ENCODE measurements at regions not wholly inside any gene's neighbourhood (a gene's known extent, or its start where the extent isn't known, plus 50 kb on each side); places are given as distances from the start of the nearest gene placed in this dataset.

DNA sequence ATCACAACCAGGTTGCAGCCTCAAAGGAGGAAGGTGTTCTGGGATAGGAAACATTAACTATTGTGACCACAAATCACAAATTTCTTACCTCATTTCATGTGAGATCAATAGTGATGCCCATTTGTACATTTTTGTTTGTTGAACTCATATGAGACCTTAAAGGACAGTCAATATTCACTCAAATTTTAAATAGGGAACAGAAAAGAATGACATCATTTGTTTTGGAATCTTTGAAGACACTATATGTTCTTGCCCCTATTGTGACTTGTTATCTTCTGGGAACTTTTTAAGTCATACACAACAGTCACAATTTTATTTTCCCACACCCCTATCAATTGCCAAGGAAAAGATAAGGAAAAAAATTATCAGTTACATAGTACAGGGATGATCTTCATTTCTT, 346.5 kb downstream of the ARAP2 start:
- no peak for DNase-seq

DNA sequence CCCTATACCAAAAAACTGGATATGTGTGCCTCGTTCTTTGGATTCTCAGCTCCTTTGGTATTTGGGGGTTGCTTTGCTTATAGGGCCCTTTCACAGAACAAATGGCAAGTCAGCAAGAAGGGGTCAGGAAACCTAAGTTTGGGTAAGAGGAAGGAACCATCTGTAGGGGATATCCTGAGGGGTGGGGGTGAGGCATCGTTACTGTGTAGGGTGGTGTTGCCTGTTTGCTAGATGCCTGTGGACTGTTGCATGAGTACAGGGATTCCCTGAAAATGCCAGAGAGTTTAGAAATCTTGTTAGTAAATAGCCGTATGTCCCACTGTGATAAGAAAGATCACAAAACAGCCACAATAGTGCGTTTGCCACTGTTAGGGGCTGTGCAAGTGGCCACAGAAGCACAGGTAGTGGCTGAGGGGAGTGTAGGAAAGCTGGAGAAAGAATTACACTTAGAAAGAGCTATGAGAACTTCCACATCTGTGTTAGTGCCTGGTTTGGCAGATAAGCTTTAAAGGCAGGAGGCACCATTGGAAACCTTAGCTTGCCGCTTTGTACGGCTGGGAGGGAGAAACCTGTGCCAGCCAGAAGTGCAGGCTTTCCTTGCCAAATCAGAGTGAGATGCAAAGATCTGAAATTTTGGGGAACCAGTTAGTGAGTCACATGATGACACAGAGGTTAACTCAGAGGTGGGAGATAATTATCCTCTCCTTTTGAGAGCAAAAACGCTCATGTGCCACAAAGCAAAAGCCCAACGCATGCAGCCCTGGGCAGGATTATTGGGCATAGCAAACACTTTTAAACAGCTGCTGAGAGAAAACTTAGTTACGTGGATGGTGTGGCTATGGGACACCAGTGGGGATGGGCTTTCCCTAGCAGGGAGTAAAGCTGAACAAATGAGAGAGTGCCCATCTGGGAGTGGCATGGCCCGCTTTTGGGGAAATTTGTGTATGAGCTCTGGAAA, 343.7 kb downstream of the ARAP2 start:
- no peak for DNase-seq

- no peak for DNase-seq
Observed at GRCh38 chr4:35912174-35912573, 332.1 kb downstream of the ARAP2 start.

- no peak for DNase-seq
Observed at GRCh38 chr4:35918491-35918977, 325.8 kb downstream of the ARAP2 start.

DNA sequence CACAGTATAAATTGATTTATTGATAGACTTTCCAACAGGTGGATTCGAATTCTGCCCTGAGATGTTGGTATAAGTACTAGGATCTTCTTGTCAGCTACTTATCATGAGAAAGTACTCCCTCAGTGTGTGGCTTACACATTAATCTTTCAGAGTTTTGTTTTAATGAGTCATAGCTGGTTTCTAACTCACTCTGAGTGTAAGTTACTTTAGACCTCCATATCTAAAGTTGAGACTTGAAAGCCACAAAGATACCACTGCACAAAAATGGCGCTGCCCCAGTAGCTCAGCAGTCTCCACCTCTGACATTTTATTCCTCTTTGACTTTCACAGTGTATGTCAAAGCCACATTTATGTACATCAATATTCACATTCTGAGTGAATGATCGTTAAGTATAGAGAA, 318.5 kb downstream of the ARAP2 start:
- DNase-seq = no peak

GRCh38 chr4:35926788-35927187, 317.5 kb downstream of the ARAP2 start:
- no peak for DNase-seq

GRCh38 chr4:35933901-35934300, 310.4 kb downstream of the ARAP2 start:
- DNase-seq = no peak

GRCh38 chr4:35934320-35934981, 309.9 kb downstream of the ARAP2 start:
- no peak for DNase-seq

DNA sequence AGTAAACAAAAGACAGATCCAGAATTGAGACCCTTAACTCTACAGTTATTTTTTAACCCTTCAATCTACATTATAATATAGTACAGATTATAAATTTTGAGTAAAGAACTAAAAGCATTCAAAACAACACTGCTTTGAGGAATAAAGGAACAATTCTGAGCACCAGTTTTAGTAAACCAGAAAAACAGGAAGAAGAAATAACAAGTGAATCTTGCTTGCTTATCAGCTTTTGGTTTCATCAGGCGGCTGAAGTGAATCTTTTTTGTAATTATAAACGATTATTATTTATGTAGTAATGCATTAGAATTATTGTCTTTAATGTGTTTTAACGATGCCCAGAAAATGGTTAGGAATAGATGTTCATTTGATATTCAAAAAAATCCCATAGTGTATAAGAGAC, 305.4 kb downstream of the ARAP2 start:
- DNase-seq = no peak

GRCh38 chr4:35939751-35940150, 304.6 kb downstream of the ARAP2 start:
- DNase-seq = no peak

GRCh38 chr4:35942092-35942491, 302.2 kb downstream of the ARAP2 start:
- no peak for DNase-seq

DNA sequence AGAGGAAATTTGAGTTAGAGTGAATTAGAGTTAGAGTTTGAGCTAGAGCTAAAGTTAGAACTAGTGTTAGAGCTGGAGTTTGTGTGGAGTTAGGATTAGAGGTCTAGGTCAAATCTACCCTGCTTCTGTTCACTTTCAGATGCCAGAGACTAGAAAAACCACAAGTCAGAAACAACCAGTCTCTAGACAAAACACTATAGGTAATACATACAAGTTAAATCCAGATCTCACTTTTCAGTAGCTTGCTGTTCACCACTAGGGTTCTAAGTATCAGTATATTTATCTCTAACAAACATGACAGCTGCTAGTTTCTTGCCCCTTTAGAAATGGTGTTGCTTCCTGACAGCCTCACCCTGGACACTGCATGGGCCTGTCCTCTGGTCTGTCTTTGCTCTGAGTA, 300.7 kb downstream of the ARAP2 start:
- DNase-seq = no peak

- no peak for DNase-seq
Observed at GRCh38 chr4:35948171-35948570, 296.1 kb downstream of the ARAP2 start.

GRCh38 chr4:35950442-35950841, 293.9 kb downstream of the ARAP2 start:
- DNase-seq = no peak

GRCh38 chr4:35952751-35953150, 291.6 kb downstream of the ARAP2 start:
- no peak for DNase-seq

DNA sequence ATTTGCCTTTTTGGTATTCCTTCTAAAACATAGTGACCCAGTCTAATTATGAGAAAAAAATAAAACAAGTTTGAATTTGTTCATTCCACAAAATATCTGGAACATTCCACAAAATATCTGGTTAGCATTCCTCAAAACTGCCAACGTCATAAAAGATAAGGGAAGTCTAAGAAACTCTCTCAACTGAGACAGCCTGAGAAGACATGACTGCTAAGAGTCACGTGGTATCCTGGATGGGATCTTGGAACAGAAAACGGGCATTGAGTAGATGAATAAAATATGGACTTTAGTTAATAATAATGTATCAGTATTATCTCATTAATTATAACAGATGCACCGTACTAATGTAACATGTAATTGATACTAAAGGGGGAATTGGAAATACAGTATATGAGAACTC, 280.9 kb downstream of the ARAP2 start:
- no peak for DNase-seq

DNA sequence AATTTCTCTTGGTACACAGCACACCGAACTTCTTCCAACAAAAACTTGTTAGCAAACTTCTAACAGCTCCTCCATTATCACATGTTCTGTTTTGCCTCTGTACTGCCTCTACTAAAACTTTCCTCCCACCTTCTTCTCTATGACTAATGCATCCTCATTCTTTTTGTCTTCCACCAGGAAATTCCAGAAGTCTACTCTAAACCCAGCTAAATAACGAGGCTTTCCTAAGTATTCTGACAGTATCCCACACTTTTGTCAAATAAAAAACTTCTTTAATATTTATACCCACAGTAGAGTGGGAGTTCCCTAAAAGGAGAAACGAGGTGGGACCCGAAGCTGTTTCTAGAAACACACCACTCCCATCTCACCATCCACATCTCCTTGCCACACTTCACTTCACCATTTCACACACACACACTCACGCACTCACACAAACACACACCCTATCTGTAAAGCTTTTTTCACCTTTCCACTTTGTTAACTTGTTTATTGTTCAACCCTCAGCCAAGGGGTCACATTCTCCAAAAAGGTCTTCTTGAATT, 280.3 kb downstream of the ARAP2 start:
- DNase-seq = no peak

DNA sequence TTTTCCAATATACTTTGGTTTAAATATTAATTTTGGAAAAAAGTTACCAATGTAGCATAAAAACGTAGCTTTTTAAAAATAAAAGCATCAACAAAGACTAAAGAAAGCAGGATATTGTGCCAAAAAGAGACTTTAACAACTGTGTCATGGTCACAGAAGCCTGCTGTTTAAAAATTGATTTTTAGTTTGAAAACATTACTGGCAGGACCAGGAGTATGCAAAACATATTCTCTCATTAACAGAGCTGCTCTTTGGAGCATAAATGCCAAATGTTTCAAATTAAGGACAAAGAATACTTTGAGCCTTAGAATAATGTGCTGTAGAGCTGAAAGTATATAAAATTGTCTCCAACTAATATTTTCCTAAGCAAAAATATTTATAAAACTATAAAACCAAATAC, 279.0 kb downstream of the ARAP2 start:
- no peak for DNase-seq

DNA sequence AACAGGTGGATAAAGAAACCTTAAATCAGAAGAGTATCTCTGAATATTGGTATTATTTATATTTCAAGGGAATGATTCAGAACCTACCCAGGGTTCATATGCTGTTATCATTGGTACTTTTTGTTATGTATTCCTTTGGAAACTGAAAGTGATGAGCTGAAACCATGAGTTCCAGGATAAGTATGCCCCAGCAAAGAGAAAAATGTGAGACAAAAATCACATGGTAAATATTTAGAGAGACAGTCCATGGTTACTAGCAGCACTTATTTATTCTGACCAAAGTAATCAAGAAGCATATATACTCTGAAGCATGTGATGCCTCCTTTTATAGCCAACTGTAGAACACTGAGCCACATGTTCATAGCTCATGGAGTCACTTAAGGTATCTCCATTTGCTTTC, 277.7 kb downstream of the ARAP2 start:
- DNase-seq = no peak

DNA sequence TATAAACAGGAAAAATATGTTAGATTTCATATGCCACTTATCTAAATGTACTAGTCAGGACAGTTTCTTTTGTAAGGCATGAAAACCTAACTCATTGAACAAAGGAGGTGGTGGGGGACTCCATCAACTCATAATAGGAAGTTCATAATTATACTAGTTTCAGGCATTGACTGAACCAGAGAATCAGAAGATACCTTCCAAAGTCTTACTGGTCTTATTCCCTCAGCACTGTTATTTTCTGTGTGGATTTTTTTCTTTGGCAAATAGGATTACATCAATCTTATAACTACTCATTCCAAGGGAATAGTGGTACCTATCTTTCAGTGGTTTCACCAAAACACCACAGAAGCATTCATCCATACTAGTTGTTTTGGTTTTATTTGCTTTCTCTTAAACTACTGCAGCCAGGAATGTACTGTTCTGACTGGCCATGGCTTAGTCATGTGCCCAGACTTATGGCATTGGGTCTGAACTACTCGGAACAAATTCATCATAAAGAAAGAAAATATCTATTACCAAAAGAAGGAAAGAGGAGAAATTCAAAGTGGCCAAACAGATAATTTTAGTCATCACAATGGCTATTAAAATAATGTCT, 273.9 kb downstream of the ARAP2 start:
- no peak for DNase-seq

- no peak for DNase-seq
Observed at GRCh38 chr4:35972814-35973213, 271.5 kb downstream of the ARAP2 start.

- DNase-seq = no peak
Observed at GRCh38 chr4:35975617-35976355, 268.5 kb downstream of the ARAP2 start.

GRCh38 chr4:35978551-35978950, 265.8 kb downstream of the ARAP2 start:
- no peak for DNase-seq

Measured in NCI-H1436 treated with DMSO at 0.1 percent for 48 hours (cell line).